GM23248 (cell line): ENCODE measurements at regions not wholly inside any gene's neighbourhood (a gene's known extent, or its start where the extent isn't known, plus 50 kb on each side); places are given as distances from the start of the nearest gene placed in this dataset.
A peak's percentile ranks its signal among the peaks of the same experiment; 100 is the strongest.

Experiments used
- DNase-seq: peaks from one replicate; pipeline ENCODE4 v3.0.0-alpha.2; 2015
- H2AFZ ChIP-seq: fragments of 200-600 bp; sonication (generic); 2 replicates; pipeline ENCODE4 v1.6.1; 2016; ENCODE audit warnings: antibody characterized with exemption
- H3F3A ChIP-seq: fragments of 200-600 bp; sonication (generic); 2 replicates; pipeline ENCODE4 v1.6.1; 2016; ENCODE audit warnings: mild to moderate bottlenecking, antibody characterized with exemption, mixed run types; ENCODE audit not compliant: insufficient read depth
- H3K27ac ChIP-seq: fragments of 200-600 bp; sonication (generic); 2 replicates; pipeline ENCODE4 v1.5.1; 2016; ENCODE audit warnings: mild to moderate bottlenecking
- H3K27me3 ChIP-seq: fragments of 200-600 bp; sonication (generic); replicated peaks from 2 replicates; pipeline ENCODE4 v1.6.1; 2016; ENCODE audit warnings: mild to moderate bottlenecking; ENCODE audit not compliant: insufficient read depth
- H3K36me3 ChIP-seq: fragments of 200-600 bp; sonication (generic); 2 replicates; pipeline ENCODE4 v1.6.1; 2016; ENCODE audit warnings: low read depth, mild to moderate bottlenecking
- H3K4me1 ChIP-seq: fragments of 200-600 bp; sonication (generic); 2 replicates; pipeline ENCODE4 v1.6.1; 2016; ENCODE audit warnings: mild to moderate bottlenecking; ENCODE audit not compliant: insufficient read depth
- H3K4me2 ChIP-seq: fragments of 200-600 bp; sonication (generic); one replicate; pipeline ENCODE4 v1.6.1; 2016; ENCODE audit warnings: mild to moderate bottlenecking; ENCODE audit not compliant: unreplicated experiment
- H3K4me3 ChIP-seq: fragments of 200-600 bp; sonication (generic); 2 replicates; pipeline ENCODE4 v1.5.1; 2016; ENCODE audit warnings: mild to moderate bottlenecking
- H3K79me2 ChIP-seq: fragments of 200-600 bp; sonication (generic); 2 replicates; pipeline ENCODE4 v1.6.1; 2016; ENCODE audit warnings: mild to moderate bottlenecking; ENCODE audit not compliant: insufficient read depth
- H3K9ac ChIP-seq: fragments of 200-600 bp; sonication (generic); 2 replicates; pipeline ENCODE4 v1.6.1; 2016; ENCODE audit warnings: mild to moderate bottlenecking
- H3K9me2 ChIP-seq: fragments of 200-600 bp; sonication (generic); 2 replicates; pipeline ENCODE4 v1.6.1; 2016; ENCODE audit warnings: mixed run types, mild to moderate bottlenecking, moderate library complexity; ENCODE audit not compliant: insufficient read depth
- H3K9me3 ChIP-seq: fragments of 200-600 bp; sonication (generic); one replicate; pipeline ENCODE4 v1.6.1; 2017; ENCODE audit warnings: low read depth
- H4K20me1 ChIP-seq: fragments of 200-600 bp; sonication (generic); 2 replicates; pipeline ENCODE4 v1.6.0; 2016; ENCODE audit not compliant: insufficient read depth
- EZH2 ChIP-seq: fragments of 200-600 bp; sonication (generic); IDR thresholded peaks from 2 replicates; pipeline ENCODE4 v1.6.1; 2018; ENCODE audit warnings: antibody characterized with exemption, mild to moderate bottlenecking; ENCODE audit not compliant: insufficient read depth, poor library complexity, severe bottlenecking
- EZH2phosphoT487 ChIP-seq: fragments of 200-600 bp; sonication (generic); IDR thresholded peaks from 2 replicates; pipeline ENCODE4 v1.6.1; 2018; ENCODE audit warnings: antibody characterized with exemption, moderate library complexity, mild to moderate bottlenecking, low read depth; ENCODE audit not compliant: insufficient read depth
- WGBS, 2 experiments: methylation state at CpG; one replicate each; pipeline ENCODE4 v1.1.6; 2015 to 2017; ENCODE audit warnings: low lambda C conversion rate in 2 of 2, low coverage in 1 of 2; ENCODE audit errors: missing lambda C conversion rate in 2 of 2; 5-methylcytosine and 5-hydroxymethylcytosine counted together
- in situ Hi-C: fragments of 300-500 bp; cut with MboI; formaldehyde crosslinking; loops from 2 replicates; pipeline ENCODE4 v1.15.0; 2020

GRCh38 chr7:20083781-20084180, 133.4 kb downstream of the MACC1 start:
- in situ Hi-C loops, result no loop called here
- TF ChIP-seq EZH2, result no peak
- no peak for TF ChIP-seq EZH2phosphoT487
- no peaks in the 10 kb centered on the region for H3K27me3 ChIP-seq
- peak; percentile 96 for DNase-seq
- no peaks in the 10 kb centered on the region for H3K9me3 ChIP-seq
- H3K36me3 ChIP-seq, result no peaks in the 10 kb centered on the region
- peaks cover 29% of the 10 kb centered on the region for H3K4me1 ChIP-seq
- H4K20me1 ChIP-seq, result no peaks in the 10 kb centered on the region
- H3K9ac ChIP-seq, result no peak overlapping the region; the same call in 1 of the 2 replicates
- peak overlapping the region; percentile 59 for H3K4me2 ChIP-seq
- peaks cover 26% of the 10 kb centered on the region; the same call in 1 of the 2 replicates for H3F3A ChIP-seq
- H3K79me2 ChIP-seq, result no peaks in the 10 kb centered on the region
- H3K27ac ChIP-seq, result peak overlapping the region; percentile 72
- 0 to 6% methylated on average over 1 of the region's 1 CpG for WGBS, 2 experiments
- no peaks in the 10 kb centered on the region; the same call in 1 of the 2 replicates for H3K9me2 ChIP-seq
- no peak overlapping the region for H3K4me3 ChIP-seq
- H2AFZ ChIP-seq, result peak overlapping the region; percentile 19; the same call in 1 of the 2 replicates

GRCh38 chr7:20079080-20079479, 138.1 kb downstream of the MACC1 start:
- no peaks in the 10 kb centered on the region for H3K27me3 ChIP-seq
- H3K9me2 ChIP-seq, result peaks cover 8% of the 10 kb centered on the region; the same call in 1 of the 2 replicates
- TF ChIP-seq EZH2 (no peak), EZH2phosphoT487 (no peak)
- no peak for DNase-seq
- H3K4me2 ChIP-seq, result no peak overlapping the region
- in situ Hi-C loops, result no loop called here
- H4K20me1 ChIP-seq, result no peaks in the 10 kb centered on the region
- no peak overlapping the region for H3K27ac ChIP-seq
- no peak overlapping the region for H2AFZ ChIP-seq
- H3K4me1 ChIP-seq, result peaks cover 33% of the 10 kb centered on the region
- no peaks in the 10 kb centered on the region for H3K36me3 ChIP-seq
- peaks cover 20% of the 10 kb centered on the region; the same call in 1 of the 2 replicates for H3F3A ChIP-seq
- no peak overlapping the region for H3K9ac ChIP-seq
- H3K4me3 ChIP-seq, result no peak overlapping the region
- no peaks in the 10 kb centered on the region for H3K79me2 ChIP-seq
- H3K9me3 ChIP-seq, result no peaks in the 10 kb centered on the region

DNA sequence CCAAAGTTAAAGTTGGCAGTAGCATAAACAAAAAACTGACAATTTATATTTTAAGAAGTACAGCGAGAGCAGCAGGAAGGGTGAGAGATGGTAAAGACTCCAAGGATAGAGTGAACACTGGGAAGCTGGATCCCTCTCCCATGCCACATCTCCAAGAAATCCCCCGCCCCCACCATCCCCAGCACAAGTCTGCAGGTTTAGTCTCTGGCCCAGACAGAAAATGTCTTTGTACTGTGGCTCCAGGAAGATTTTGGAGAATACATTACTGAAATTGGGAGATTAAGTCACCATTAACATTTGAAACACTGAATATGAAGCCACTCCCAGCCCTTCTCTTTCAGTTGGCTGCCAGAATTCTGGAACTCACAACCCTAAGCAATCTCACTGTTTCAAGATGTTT, 140.3 kb downstream of the MACC1 start:
- Histone ChIP-seq H3K4me1 (peaks cover 20% of the 10 kb centered on the region), H3K9me3 (no peaks in the 10 kb centered on the region), H3K27me3 (no peaks in the 10 kb centered on the region), H3K79me2 (no peaks in the 10 kb centered on the region), H3K27ac (no peak overlapping the region), H4K20me1 (no peaks in the 10 kb centered on the region), H3K4me2 (no peak overlapping the region), H3K9ac (no peak overlapping the region), H3K9me2 (peaks cover 8% of the 10 kb centered on the region; the same call in 1 of the 2 replicates), H3F3A (peaks cover 13% of the 10 kb centered on the region; the same call in 1 of the 2 replicates), H3K4me3 (no peak overlapping the region), H2AFZ (no peak overlapping the region), H3K36me3 (no peaks in the 10 kb centered on the region)
- 86 to 92% methylated on average over 2 of the region's 2 CpGs for WGBS, 2 experiments
- TF ChIP-seq EZH2phosphoT487 (no peak), EZH2 (no peak)
- DNase-seq, result no peak
- in situ Hi-C loops, result no loop called here

DNA sequence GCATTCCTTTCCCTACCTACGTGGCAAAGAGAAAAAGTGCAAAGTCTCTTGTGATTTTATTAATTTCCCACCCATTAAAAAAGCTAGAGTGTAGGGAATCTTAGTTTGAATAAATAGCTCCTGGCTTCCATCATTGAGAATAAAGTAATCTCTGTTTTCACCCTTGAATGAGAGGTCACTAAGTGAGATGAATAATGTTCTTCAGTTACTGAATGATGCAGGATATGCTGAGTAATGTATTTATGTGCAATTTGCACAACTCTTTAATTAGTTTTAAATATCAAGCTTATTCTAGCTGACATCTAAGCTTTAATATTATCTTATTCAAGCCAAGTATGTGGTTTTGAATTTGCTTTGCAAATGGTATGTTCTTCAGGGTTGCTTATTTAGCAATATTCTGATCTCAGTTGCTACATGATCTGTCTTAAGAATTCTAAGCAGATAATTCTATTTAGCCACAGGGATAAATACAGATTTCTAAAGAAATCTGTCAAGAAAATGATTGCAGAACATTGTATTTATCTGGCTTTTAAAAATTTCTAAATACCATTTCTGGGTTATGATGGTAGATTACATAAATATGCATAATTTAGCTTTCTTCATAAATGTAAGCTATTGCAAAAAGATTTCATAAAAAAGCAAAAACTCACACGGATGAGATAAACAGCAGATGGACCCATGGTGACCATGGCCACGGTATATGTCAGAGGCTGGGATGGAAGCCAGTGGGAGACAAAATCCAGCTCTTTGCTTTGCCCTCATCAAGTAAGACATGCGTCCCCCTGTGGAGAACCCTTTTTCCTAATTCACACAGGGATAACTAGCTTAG, 141.0 kb downstream of the MACC1 start:
- H3F3A ChIP-seq, result peaks cover 13% of the 10 kb centered on the region; the same call in 1 of the 2 replicates
- DNase-seq, result no peak
- WGBS, 2 experiments, result 86% methylated on average over 4 of the region's 4 CpGs

More for the DNA sequence above, 141.0 kb downstream of the MACC1 start:
- Histone ChIP-seq H4K20me1 (no peaks in the 10 kb centered on the region), H3K9me3 (no peaks in the 10 kb centered on the region), H3K27me3 (no peaks in the 10 kb centered on the region), H3K36me3 (no peaks in the 10 kb centered on the region), H3K79me2 (no peaks in the 10 kb centered on the region), H3K9me2 (peaks cover 8% of the 10 kb centered on the region; the same call in 1 of the 2 replicates), H3K4me2 (no peak overlapping the region), H3K9ac (no peak overlapping the region), H2AFZ (no peak overlapping the region), H3K4me3 (no peak overlapping the region), H3K27ac (no peak overlapping the region), H3K4me1 (peaks cover 20% of the 10 kb centered on the region)
- in situ Hi-C loops, result no loop called here
- no peak for TF ChIP-seq EZH2phosphoT487
- TF ChIP-seq EZH2, result no peak
